T-helper 17 cell (primary cell): ENCODE measurements at regions not wholly inside any gene's neighbourhood (a gene's known extent, or its start where the extent isn't known, plus 50 kb on each side); places are given as distances from the start of the nearest gene placed in this dataset.
A peak's percentile ranks its signal among the peaks of the same experiment; 100 is the strongest.

ENCODE experiments used
- ATAC-seq: fragments of 150-1000 bp; cut with Tn5 transposase; 2 replicates; pipeline ENCODE4 v1.10.0; 2021; ENCODE audit warnings: mild to moderate bottlenecking, moderate library complexity
- DNase-seq, 3 donors: peaks; one replicate each; pipeline versions ENCODE4 v3.0.0 to v3.0.0-alpha.2; 2020 to 2021
- H3K9me3 ChIP-seq: one replicate; pipeline ENCODE4 v1.7.0; 2013; ENCODE audit warnings: low read length, mild to moderate bottlenecking; ENCODE audit not compliant: control insufficient read depth, poor library complexity, severe bottlenecking
- H3K27ac Mint-ChIP-seq: one replicate; pipeline ENCODE4 v1.8.0; 2022; ENCODE audit warnings: mild to moderate bottlenecking, moderate library complexity, mixed read lengths
- H3K27me3 Mint-ChIP-seq: one replicate; pipeline ENCODE4 v1.8.0; 2022; ENCODE audit warnings: mixed read lengths
- H3K36me3 Mint-ChIP-seq: one replicate; pipeline ENCODE4 v1.8.0; 2022; ENCODE audit warnings: low read depth, mixed read lengths
- H3K4me1 Mint-ChIP-seq: one replicate; pipeline ENCODE4 v1.8.0; 2022; ENCODE audit warnings: mild to moderate bottlenecking, mixed read lengths
- H3K4me3 Mint-ChIP-seq: one replicate; pipeline ENCODE4 v1.8.0; 2022; ENCODE audit warnings: mild to moderate bottlenecking, moderate library complexity, mixed read lengths

- H3K4me1 Mint-ChIP-seq = peaks cover 13% of the 10 kb centered on the region
- ATAC-seq (no peak), DNase-seq (no peak)
- no peak overlapping the region for H3K27ac Mint-ChIP-seq
- H3K9me3 ChIP-seq = no peaks in the 10 kb centered on the region
- H3K27me3 Mint-ChIP-seq = peaks cover 7% of the 10 kb centered on the region
- H3K36me3 Mint-ChIP-seq = no peaks in the 10 kb centered on the region
- H3K4me3 Mint-ChIP-seq = no peak overlapping the region
These were observed 50.5 kb downstream of the RGS12 start for GRCh38 chr4:3343358-3343757.

- Mint-ChIP-seq H3K27ac (no peak overlapping the region), H3K4me1 (peaks cover 13% of the 10 kb centered on the region), H3K27me3 (peaks cover 7% of the 10 kb centered on the region), H3K4me3 (no peak overlapping the region), H3K36me3 (no peaks in the 10 kb centered on the region)
- no peak for DNase-seq
- no peaks in the 10 kb centered on the region for H3K9me3 ChIP-seq
- ATAC-seq = no peak
These were observed 51.3 kb downstream of the RGS12 start for GRCh38 chr4:3344104-3344503.

GRCh38 chr4:3344596-3344995, 51.8 kb downstream of the RGS12 start:
- ATAC-seq (no peak), DNase-seq (no peak)
- Mint-ChIP-seq H3K36me3 (no peaks in the 10 kb centered on the region), H3K4me3 (no peak overlapping the region), H3K4me1 (peaks cover 13% of the 10 kb centered on the region), H3K27me3 (peaks cover 7% of the 10 kb centered on the region), H3K27ac (no peak overlapping the region)
- no peaks in the 10 kb centered on the region for H3K9me3 ChIP-seq

GRCh38 chr4:3345384-3345783, 52.6 kb downstream of the RGS12 start:
- no peak overlapping the region for H3K27ac Mint-ChIP-seq
- no peak overlapping the region for H3K4me3 Mint-ChIP-seq
- peaks cover 7% of the 10 kb centered on the region for H3K27me3 Mint-ChIP-seq
- peaks cover 13% of the 10 kb centered on the region for H3K4me1 Mint-ChIP-seq
- H3K9me3 ChIP-seq = no peaks in the 10 kb centered on the region
- DNase-seq (no peak), ATAC-seq (no peak)
- no peaks in the 10 kb centered on the region for H3K36me3 Mint-ChIP-seq

GRCh38 chr4:3346146-3346545, 53.3 kb downstream of the RGS12 start:
- Mint-ChIP-seq H3K27ac (no peak overlapping the region), H3K4me3 (no peak overlapping the region), H3K4me1 (peaks cover 13% of the 10 kb centered on the region), H3K36me3 (no peaks in the 10 kb centered on the region), H3K27me3 (peaks cover 7% of the 10 kb centered on the region)
- ATAC-seq (peak; percentile 89), DNase-seq (no peak)
- H3K9me3 ChIP-seq = no peaks in the 10 kb centered on the region

- DNase-seq (no peak), ATAC-seq (no peak)
- Mint-ChIP-seq H3K36me3 (no peaks in the 10 kb centered on the region), H3K27me3 (peaks cover 7% of the 10 kb centered on the region), H3K4me3 (no peak overlapping the region), H3K27ac (no peak overlapping the region), H3K4me1 (peaks cover 9% of the 10 kb centered on the region)
- no peaks in the 10 kb centered on the region for H3K9me3 ChIP-seq
These were observed 55.0 kb downstream of the RGS12 start for GRCh38 chr4:3347871-3348270.

- no peak overlapping the region for H3K27ac Mint-ChIP-seq
- peaks cover 7% of the 10 kb centered on the region for H3K27me3 Mint-ChIP-seq
- no peaks in the 10 kb centered on the region for H3K36me3 Mint-ChIP-seq
- no peak overlapping the region for H3K4me3 Mint-ChIP-seq
- DNase-seq (no peak), ATAC-seq (no peak)
- H3K4me1 Mint-ChIP-seq = peaks cover 9% of the 10 kb centered on the region
- H3K9me3 ChIP-seq = no peaks in the 10 kb centered on the region
These were observed 55.8 kb downstream of the RGS12 start for GRCh38 chr4:3348621-3349020.

- DNase-seq = no peak
- H3K27ac Mint-ChIP-seq = no peak overlapping the region
- no peak for ATAC-seq
These were observed 56.3 kb downstream of the RGS12 start for GRCh38 chr4:3349116-3349515.

GRCh38 chr4:3351997-3352396, 59.2 kb downstream of the RGS12 start:
- DNase-seq (no peak), ATAC-seq (no peak)
- Mint-ChIP-seq H3K27ac (no peak overlapping the region), H3K4me1 (peaks cover 8% of the 10 kb centered on the region), H3K4me3 (no peak overlapping the region), H3K36me3 (no peaks in the 10 kb centered on the region), H3K27me3 (no peaks in the 10 kb centered on the region)
- no peaks in the 10 kb centered on the region for H3K9me3 ChIP-seq

More at GRCh38 chr4:3349116-3349515, 56.3 kb downstream of the RGS12 start:
- H3K4me3 Mint-ChIP-seq = no peak overlapping the region
- no peaks in the 10 kb centered on the region for H3K9me3 ChIP-seq
- H3K4me1 Mint-ChIP-seq = peaks cover 5% of the 10 kb centered on the region
- peaks cover 7% of the 10 kb centered on the region for H3K27me3 Mint-ChIP-seq
- H3K36me3 Mint-ChIP-seq = no peaks in the 10 kb centered on the region

GRCh38 chr4:3352505-3352904, 59.7 kb downstream of the RGS12 start:
- H3K4me3 Mint-ChIP-seq = no peak overlapping the region
- H3K27me3 Mint-ChIP-seq = no peaks in the 10 kb centered on the region
- no peak overlapping the region for H3K27ac Mint-ChIP-seq
- ATAC-seq = no peak
- H3K9me3 ChIP-seq = no peaks in the 10 kb centered on the region
- H3K4me1 Mint-ChIP-seq = peaks cover 8% of the 10 kb centered on the region
- DNase-seq = no peak
- no peaks in the 10 kb centered on the region for H3K36me3 Mint-ChIP-seq

- Mint-ChIP-seq H3K27me3 (no peaks in the 10 kb centered on the region), H3K36me3 (no peaks in the 10 kb centered on the region), H3K4me3 (no peak overlapping the region), H3K4me1 (peaks cover 9% of the 10 kb centered on the region), H3K27ac (no peak overlapping the region)
- DNase-seq (no peak), ATAC-seq (no peak)
- H3K9me3 ChIP-seq = no peaks in the 10 kb centered on the region
These were observed 60.2 kb downstream of the RGS12 start for GRCh38 chr4:3352941-3353594.

GRCh38 chr4:3353752-3354454, 61.1 kb downstream of the RGS12 start:
- no peaks in the 10 kb centered on the region for H3K27me3 Mint-ChIP-seq

GRCh38 chr4:3354455-3354811, 61.6 kb downstream of the RGS12 start:
- H3K4me1 Mint-ChIP-seq = peaks cover 13% of the 10 kb centered on the region
- ATAC-seq = no peak
- H3K27ac Mint-ChIP-seq = no peak overlapping the region
- no peak overlapping the region for H3K4me3 Mint-ChIP-seq
- no peaks in the 10 kb centered on the region for H3K27me3 Mint-ChIP-seq
- no peaks in the 10 kb centered on the region for H3K36me3 Mint-ChIP-seq
- no peak for DNase-seq
- no peaks in the 10 kb centered on the region for H3K9me3 ChIP-seq

More at GRCh38 chr4:3353752-3354454, 61.1 kb downstream of the RGS12 start:
- no peak overlapping the region for H3K27ac Mint-ChIP-seq
- DNase-seq (no peak), ATAC-seq (no peak)
- no peak overlapping the region for H3K4me3 Mint-ChIP-seq
- H3K9me3 ChIP-seq = no peaks in the 10 kb centered on the region
- H3K36me3 Mint-ChIP-seq = no peaks in the 10 kb centered on the region
- peaks cover 13% of the 10 kb centered on the region for H3K4me1 Mint-ChIP-seq

- no peak overlapping the region for H3K4me3 Mint-ChIP-seq
- H3K27ac Mint-ChIP-seq = peak overlapping the region; percentile 24
- H3K27me3 Mint-ChIP-seq = no peaks in the 10 kb centered on the region
- H3K36me3 Mint-ChIP-seq = no peaks in the 10 kb centered on the region
- H3K9me3 ChIP-seq = no peaks in the 10 kb centered on the region
- DNase-seq (no peak), ATAC-seq (no peak)
- peaks cover 17% of the 10 kb centered on the region for H3K4me1 Mint-ChIP-seq
These were observed 62.5 kb downstream of the RGS12 start for GRCh38 chr4:3355266-3355748.
